H9 (cell line): ENCODE measurements at regions not wholly inside any gene's neighbourhood (a gene's known extent, or its start where the extent isn't known, plus 50 kb on each side); places are given as distances from the start of the nearest gene placed in this dataset.

Source experiments
- DNase-seq: peaks from one replicate; pipeline ENCODE4 v3.0.0-alpha.2; 2017
- H2AFZ ChIP-seq: one replicate; pipeline ENCODE4 v1.6.1; 2013; ENCODE audit warnings: mild to moderate bottlenecking, low read length, control low read depth, moderate library complexity
- H2AK5ac ChIP-seq: 2 replicates; pipeline ENCODE4 v1.6.1; 2013; ENCODE audit warnings: low read length, control low read depth, mixed read lengths; ENCODE audit not compliant: insufficient read length
- H2BK120ac ChIP-seq: one replicate; pipeline ENCODE4 v1.6.1; 2013; ENCODE audit warnings: low read depth, mild to moderate bottlenecking, low read length, control low read depth, inconsistent platforms; ENCODE audit not compliant: poor library complexity, severe bottlenecking
- H2BK12ac ChIP-seq: 2 replicates; pipeline ENCODE4 v1.6.1; 2013; ENCODE audit warnings: low read length, control low read depth, mixed read lengths, low read depth; ENCODE audit not compliant: insufficient read length
- H2BK15ac ChIP-seq: 2 replicates; pipeline ENCODE4 v1.6.1; 2013; ENCODE audit warnings: low read depth, low read length, control low read depth
- H2BK20ac ChIP-seq: one replicate; pipeline ENCODE4 v1.6.1; 2013; ENCODE audit warnings: low read depth, mild to moderate bottlenecking, low read length, control low read depth, inconsistent platforms; ENCODE audit not compliant: poor library complexity, severe bottlenecking
- H2BK5ac ChIP-seq: 2 replicates; pipeline ENCODE4 v1.6.1; 2013; ENCODE audit warnings: low read length, control low read depth, mixed read lengths; ENCODE audit not compliant: insufficient read length
- H3K14ac ChIP-seq: 2 replicates; pipeline ENCODE4 v1.6.1; 2013; ENCODE audit warnings: low read length, control low read depth; ENCODE audit not compliant: insufficient read depth
- H3K18ac ChIP-seq: 2 replicates; pipeline ENCODE4 v1.6.1; 2013; ENCODE audit warnings: low read depth, mild to moderate bottlenecking, mixed read lengths, low read length, control low read depth; ENCODE audit not compliant: insufficient read length
- H3K23ac ChIP-seq: 2 replicates; pipeline ENCODE4 v1.6.1; 2013; ENCODE audit warnings: low read length, control low read depth, mixed read lengths, low read depth; ENCODE audit not compliant: insufficient read length
- H3K23me2 ChIP-seq: 2 replicates; pipeline ENCODE4 v1.6.1; 2013; ENCODE audit warnings: low read depth, mild to moderate bottlenecking, mixed read lengths, low read length, control low read depth; ENCODE audit not compliant: insufficient read length, poor library complexity, severe bottlenecking
- H3K27ac ChIP-seq: 2 replicates; pipeline ENCODE4 v1.5.1; 2013; ENCODE audit warnings: low read length, control low read depth, mixed read lengths, low read depth; ENCODE audit not compliant: insufficient read length
- H3K27me3 ChIP-seq: 2 replicates; pipeline ENCODE4 v1.6.1; 2013; ENCODE audit warnings: low read length, control low read depth, inconsistent platforms; ENCODE audit not compliant: insufficient read depth
- H3K4ac ChIP-seq: 2 replicates; pipeline ENCODE4 v1.6.1; 2013; ENCODE audit warnings: low read depth, mild to moderate bottlenecking, control low read depth, inconsistent platforms, low read length, moderate library complexity
- H3K4me1 ChIP-seq: 2 replicates; pipeline ENCODE4 v1.6.1; 2013; ENCODE audit warnings: low read length, control low read depth, inconsistent platforms; ENCODE audit not compliant: insufficient read depth
- H3K4me2 ChIP-seq: 2 replicates; pipeline ENCODE4 v1.6.1; 2013; ENCODE audit warnings: low read length, control low read depth, mixed read lengths; ENCODE audit not compliant: insufficient read length, insufficient read depth
- H3K56ac ChIP-seq: 2 replicates; pipeline ENCODE4 v1.6.1; 2013; ENCODE audit warnings: low read depth, mild to moderate bottlenecking, mixed read lengths, low read length, control low read depth; ENCODE audit not compliant: insufficient read length
- H3K79me1 ChIP-seq: 2 replicates; pipeline ENCODE4 v1.6.1; 2013; ENCODE audit warnings: low read depth, mild to moderate bottlenecking, moderate library complexity, low read length, control low read depth, inconsistent platforms; ENCODE audit not compliant: insufficient read depth, poor library complexity, severe bottlenecking
- H3K79me2 ChIP-seq: 2 replicates; pipeline ENCODE4 v1.6.1; 2013; ENCODE audit warnings: low read length, control low read depth, inconsistent platforms; ENCODE audit not compliant: insufficient read depth
- H3K9ac ChIP-seq: 2 replicates; pipeline ENCODE4 v1.6.1; 2013; ENCODE audit warnings: low read length, control low read depth, mixed read lengths; ENCODE audit not compliant: insufficient read length; ENCODE audit errors: extremely low read depth
- H3K9me3 ChIP-seq: one replicate; pipeline ENCODE4 v1.6.1; 2013; ENCODE audit warnings: low read depth, low read length, inconsistent platforms; ENCODE audit not compliant: control insufficient read depth
- H3T11ph ChIP-seq: one replicate; pipeline ENCODE4 v1.6.1; 2013; ENCODE audit warnings: mild to moderate bottlenecking, low read length, control low read depth, inconsistent platforms
- H4K20me1 ChIP-seq: one replicate; pipeline ENCODE4 v1.6.1; 2013; ENCODE audit not compliant: control insufficient read depth, insufficient read length, insufficient read depth
- H4K5ac ChIP-seq: 2 replicates; pipeline ENCODE4 v1.6.1; 2013; ENCODE audit warnings: low read depth, mild to moderate bottlenecking, mixed read lengths, low read length, control low read depth; ENCODE audit not compliant: insufficient read length
- H4K8ac ChIP-seq: replicated peaks from 2 replicates; pipeline ENCODE4 v1.6.1; 2013; ENCODE audit warnings: low read length, control low read depth, mixed read lengths, low read depth; ENCODE audit not compliant: insufficient read length
- H4K91ac ChIP-seq: 2 replicates; pipeline ENCODE4 v1.6.1; 2013; ENCODE audit warnings: low read depth, mild to moderate bottlenecking, moderate library complexity, mixed read lengths, low read length, control low read depth; ENCODE audit not compliant: insufficient read length
- H3K27ac Mint-ChIP-seq, 3 experiments: 2 replicates in 2 of 3; 3 replicates in 1 of 3; pipeline ENCODE4 v1.8.0; 2020 to 2021; ENCODE audit warnings: mixed read lengths in 3 of 3, mild to moderate bottlenecking in 1 of 3, moderate library complexity in 1 of 3
- H3K27me3 Mint-ChIP-seq: 2 replicates; pipeline ENCODE4 v1.8.0; 2021; ENCODE audit warnings: low read depth, mild to moderate bottlenecking, moderate library complexity, mixed read lengths
- H3K36me3 Mint-ChIP-seq, 3 experiments: 2 replicates in 2 of 3; 3 replicates in 1 of 3; pipeline ENCODE4 v1.8.0; 2020 to 2021; ENCODE audit warnings: low read depth in 3 of 3, mixed read lengths in 3 of 3; ENCODE audit not compliant: insufficient read depth in 1 of 3
- H3K4me1 Mint-ChIP-seq, 2 experiments: 2 replicates each; pipeline ENCODE4 v1.8.0; 2020; ENCODE audit warnings: mixed read lengths in 2 of 2
- H3K4me3 Mint-ChIP-seq, 2 experiments: 2 replicates in 1 of 2; 3 replicates in 1 of 2; pipeline ENCODE4 v1.8.0; 2020 to 2021; ENCODE audit warnings: mild to moderate bottlenecking in 2 of 2, mixed read lengths in 2 of 2, moderate library complexity in 1 of 2
- H3K9me3 Mint-ChIP-seq, 2 experiments: 2 replicates in 1 of 2; 3 replicates in 1 of 2; pipeline ENCODE4 v1.8.0; 2020; ENCODE audit warnings: mild to moderate bottlenecking in 2 of 2, mixed read lengths in 2 of 2, moderate library complexity in 1 of 2
- WGBS: extraction: QIAGEN DNeasy Blood & Tissue Kit; methylation state at CpG from one replicate; pipeline ENCODE4 v1.1.7; 2013; ENCODE audit warnings: missing lambda C conversion rate, low lambda C conversion rate, mixed read lengths; ENCODE audit not compliant: insufficient read length; ENCODE audit errors: extremely low coverage; 5-methylcytosine and 5-hydroxymethylcytosine counted together
- TF ChIP-seq, protein P1 (sequence below): fragments of 200-600 bp; sonication (generic); conservative IDR thresholded peaks from 3 replicates; pipeline ENCODE4 v1.8.0; 2021; ENCODE audit warnings: antibody characterized with exemption, mild to moderate bottlenecking

DNA sequence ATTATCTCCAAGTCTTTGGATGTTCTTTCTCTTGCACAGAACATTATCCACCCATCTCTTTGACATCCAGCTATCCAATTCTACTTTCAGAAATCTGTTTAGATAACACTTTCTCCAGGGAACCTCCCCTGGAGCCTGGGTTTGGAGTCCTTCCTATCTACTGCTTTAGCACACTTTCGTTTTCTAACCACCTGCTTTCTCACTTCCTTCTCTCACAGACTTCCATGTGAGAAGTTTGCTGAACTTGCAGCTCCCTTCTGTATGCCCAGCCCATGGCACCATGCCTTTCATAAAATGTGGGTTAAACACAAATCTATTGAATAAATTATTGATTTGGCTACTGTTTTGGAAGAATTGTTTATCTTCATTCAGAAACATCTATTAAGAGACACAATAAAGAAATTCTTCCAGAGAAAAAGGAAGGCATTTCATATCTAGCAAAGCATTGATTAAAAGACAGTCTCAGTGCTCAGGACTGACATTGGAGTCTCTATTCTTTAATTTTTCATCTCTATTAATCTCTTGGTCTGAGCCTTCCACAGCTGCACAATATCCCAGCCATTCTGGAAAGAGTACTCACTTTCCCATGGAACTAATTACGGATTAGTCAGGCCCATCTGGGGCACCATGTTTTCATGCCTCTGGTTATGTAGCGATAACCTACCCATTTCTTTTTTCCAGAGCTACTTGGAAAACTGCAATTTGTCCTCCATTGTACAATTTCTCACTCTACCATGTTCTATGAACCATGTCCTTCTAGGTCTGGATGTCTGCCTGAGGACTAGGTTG lies 1077.3 kb downstream of the SORCS3 start:
- H3K27ac Mint-ChIP-seq: no peak overlapping the region
- no CpG with 5 or more reads among the region's 3 CpGs for WGBS
- no peak for DNase-seq

More for the DNA sequence above, 1077.3 kb downstream of the SORCS3 start:
- Histone ChIP-seq H2BK12ac (no peak overlapping the region), H3K79me2 (no peaks in the 10 kb centered on the region), H4K8ac (no peak overlapping the region), H3K4me1 (no peaks in the 10 kb centered on the region), H3K14ac (no peak overlapping the region), H3K79me1 (no peaks in the 10 kb centered on the region), H2AK5ac (no peak overlapping the region), H3K27me3 (no peaks in the 10 kb centered on the region), H4K20me1 (no peaks in the 10 kb centered on the region), H3K56ac (no peak overlapping the region), H4K5ac (no peak overlapping the region), H3T11ph (no peak overlapping the region), H3K4me2 (no peak overlapping the region), H3K9me3 (no peaks in the 10 kb centered on the region), H2BK15ac (no peak overlapping the region), H3K23ac (no peak overlapping the region), H4K91ac (no peak overlapping the region), H3K18ac (no peak overlapping the region), H2BK20ac (no peak overlapping the region), H2BK120ac (no peak overlapping the region), H3K27ac (no peak overlapping the region), H3K9ac (no peak overlapping the region), H3K23me2 (no peaks in the 10 kb centered on the region), H2BK5ac (no peak overlapping the region), H2AFZ (no peak overlapping the region), H3K4ac (no peak overlapping the region)
- TF ChIP-seq, protein P1, sequence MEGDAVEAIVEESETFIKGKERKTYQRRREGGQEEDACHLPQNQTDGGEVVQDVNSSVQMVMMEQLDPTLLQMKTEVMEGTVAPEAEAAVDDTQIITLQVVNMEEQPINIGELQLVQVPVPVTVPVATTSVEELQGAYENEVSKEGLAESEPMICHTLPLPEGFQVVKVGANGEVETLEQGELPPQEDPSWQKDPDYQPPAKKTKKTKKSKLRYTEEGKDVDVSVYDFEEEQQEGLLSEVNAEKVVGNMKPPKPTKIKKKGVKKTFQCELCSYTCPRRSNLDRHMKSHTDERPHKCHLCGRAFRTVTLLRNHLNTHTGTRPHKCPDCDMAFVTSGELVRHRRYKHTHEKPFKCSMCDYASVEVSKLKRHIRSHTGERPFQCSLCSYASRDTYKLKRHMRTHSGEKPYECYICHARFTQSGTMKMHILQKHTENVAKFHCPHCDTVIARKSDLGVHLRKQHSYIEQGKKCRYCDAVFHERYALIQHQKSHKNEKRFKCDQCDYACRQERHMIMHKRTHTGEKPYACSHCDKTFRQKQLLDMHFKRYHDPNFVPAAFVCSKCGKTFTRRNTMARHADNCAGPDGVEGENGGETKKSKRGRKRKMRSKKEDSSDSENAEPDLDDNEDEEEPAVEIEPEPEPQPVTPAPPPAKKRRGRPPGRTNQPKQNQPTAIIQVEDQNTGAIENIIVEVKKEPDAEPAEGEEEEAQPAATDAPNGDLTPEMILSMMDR: no peak
- Mint-ChIP-seq H3K4me1 (no peaks in the 10 kb centered on the region), H3K27me3 (peaks cover 3% of the 10 kb centered on the region), H3K36me3 (no peaks in the 10 kb centered on the region; a peak in 1 of 7 replicates), H3K9me3 (no peaks in the 10 kb centered on the region; a peak in 1 of 5 replicates), H3K4me3 (no peak overlapping the region)
